CD4-positive, alpha-beta T cell treated with Interleukin-17A for 1 hour (primary cell): ENCODE measurements at regions not wholly inside any gene's neighbourhood (a gene's known extent, or its start where the extent isn't known, plus 50 kb on each side); places are given as distances from the start of the nearest gene placed in this dataset.
A peak's percentile ranks its signal among the peaks of the same experiment; 100 is the strongest.
"Not testable (repeated sequence)": the region's sequence is repeated elsewhere in the genome, so short reads cannot be mapped to it uniquely, and the experiment has no call there.

ENCODE experiments used
- DNase-seq: peaks from one replicate; pipeline ENCODE4 v3.0.0-alpha.2; 2020

DNA sequence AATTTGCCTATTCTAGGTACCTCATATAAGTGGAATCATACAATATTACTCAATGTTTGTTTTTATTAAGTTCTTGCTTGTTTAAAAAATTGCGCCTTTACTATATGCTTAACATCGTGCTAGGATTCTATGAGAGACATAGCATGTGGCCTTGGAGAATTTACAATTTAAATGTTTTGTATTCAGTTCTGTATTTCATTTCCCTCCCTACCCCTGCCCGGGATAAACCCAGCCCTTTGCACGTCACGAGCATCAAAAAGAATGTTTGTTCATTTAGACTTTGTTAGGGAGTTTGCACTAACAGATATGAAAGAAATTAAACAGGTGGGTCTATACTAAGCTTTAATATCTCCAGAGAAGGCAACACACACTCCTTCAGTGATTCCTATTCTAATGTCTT is 75.7 kb downstream of the C18orf54 start:
- no peak for DNase-seq

DNA sequence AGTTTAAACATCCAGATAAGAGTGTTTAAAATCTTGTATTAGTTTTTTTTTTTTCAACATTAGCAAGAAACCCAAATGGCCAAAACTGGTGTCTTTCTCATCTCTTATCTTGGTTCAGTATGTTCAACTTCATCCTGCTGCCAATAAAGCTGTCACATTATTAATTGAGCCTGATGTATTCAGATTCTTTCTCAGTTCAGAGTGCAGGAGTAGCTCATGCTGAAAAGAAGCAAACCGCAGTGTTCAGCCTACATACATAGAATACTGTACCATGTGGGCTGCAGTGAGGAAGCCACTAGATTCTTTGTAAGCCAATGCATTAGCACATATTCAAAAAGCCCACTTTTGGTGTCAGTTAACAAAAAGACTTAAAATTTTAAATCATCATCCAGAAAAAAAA is 76.2 kb downstream of the C18orf54 start:
- no peak for DNase-seq

DNA sequence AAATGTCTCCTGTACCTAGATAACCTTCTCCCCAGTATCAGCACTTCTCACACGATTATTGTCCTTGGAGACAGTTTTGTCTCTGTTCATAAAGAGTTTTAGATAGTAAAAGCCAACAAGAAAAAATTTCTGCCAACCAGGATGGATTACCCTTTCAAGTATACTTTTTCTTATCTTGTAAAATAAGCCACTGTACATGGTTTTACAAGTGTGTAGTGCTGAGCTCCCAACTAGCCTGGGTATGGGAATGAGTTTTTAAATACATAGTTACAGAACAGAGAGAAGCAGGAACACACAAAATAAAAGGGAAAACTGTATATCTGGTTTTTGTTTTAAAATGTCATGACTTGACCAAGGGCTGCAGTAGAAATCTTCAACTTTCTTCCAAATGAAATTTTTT is 76.7 kb downstream of the C18orf54 start:
- no peak for DNase-seq

DNA sequence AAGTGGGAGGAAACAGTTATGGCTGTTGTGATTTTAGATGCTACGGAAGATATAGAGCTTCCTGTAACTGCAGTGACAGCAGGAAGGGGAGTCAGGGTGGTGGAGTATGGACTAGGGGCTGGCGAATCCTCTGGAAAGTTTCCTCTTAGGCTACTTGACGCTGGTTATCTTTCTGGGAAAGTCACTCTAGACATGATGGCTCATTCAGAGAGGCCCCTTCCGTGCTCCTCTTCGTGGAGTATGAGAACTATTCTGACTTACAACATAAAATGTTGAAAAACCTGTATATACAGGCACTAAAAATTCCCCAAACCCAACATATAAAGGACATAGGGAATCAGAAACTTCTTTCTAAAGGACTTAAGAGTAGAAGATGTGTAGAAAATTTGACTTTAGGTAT is 78.8 kb downstream of the C18orf54 start:
- DNase-seq, result no peak

DNA sequence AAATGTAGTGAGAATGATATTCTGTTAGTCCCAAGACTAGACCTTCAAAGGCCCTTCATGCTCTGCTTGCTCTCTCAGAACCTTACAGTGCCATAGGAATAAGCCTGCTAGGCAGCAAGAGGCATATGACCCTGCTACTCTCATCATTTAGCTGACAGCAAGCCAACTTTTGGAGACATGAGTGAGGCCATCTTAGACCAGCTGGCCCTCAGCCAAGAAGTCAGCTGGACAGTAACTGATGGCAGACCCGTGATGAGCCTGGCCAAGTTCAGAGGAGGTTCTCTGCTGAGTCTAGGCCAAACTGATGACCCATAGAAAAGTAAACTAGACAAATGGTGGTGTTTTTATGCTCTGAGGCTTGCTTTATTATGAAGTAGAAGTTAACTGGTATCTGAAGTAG is 82.6 kb downstream of the C18orf54 start:
- DNase-seq, result no peak

DNA sequence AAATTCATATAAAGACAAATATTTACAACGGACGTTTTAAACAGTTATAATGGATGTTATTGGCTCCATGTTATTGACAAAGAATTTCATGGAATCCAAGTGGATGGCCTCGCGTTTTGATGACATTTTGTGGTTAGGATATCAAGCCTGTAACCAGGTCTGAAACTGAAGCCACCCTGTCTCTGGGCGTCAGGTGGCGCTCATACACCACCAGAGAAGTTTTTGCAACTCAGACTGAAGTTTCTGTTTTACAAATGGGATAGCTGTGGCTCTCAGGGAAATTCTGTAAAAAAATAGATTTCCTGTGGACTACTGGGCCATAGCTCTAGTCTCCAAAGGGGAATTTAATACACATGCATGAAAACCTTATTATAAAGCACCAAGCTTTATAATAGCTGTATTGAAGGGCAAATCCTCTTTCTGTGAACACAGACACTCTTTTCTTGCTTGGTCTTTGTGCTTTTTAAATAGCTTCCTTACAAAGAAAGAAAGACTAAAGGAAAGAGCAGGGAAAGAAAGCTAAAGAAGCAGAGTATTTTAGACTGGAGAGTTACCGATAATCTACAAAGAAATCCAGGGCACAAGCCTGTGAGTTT is 86.7 kb downstream of the C18orf54 start:
- peak; percentile 17 for DNase-seq

DNA sequence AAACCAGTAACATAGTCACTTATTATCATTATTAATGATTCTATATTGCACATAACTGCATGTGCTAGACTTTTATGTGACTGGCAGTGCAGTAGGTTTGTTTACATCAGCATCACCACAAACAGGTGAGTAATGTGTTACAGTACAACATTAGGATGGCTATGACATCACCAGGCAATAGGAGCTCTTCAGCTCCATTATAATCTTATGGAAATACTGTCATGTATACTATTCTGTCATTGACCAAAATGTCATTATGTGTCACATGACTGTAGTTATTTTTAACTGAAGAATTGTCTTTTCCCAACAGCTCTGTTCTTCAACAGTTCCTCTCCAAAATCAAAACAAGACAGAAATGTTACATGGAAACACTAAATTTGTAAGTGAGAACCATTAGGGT is 96.3 kb downstream of the C18orf54 start:
- no peak for DNase-seq

DNA sequence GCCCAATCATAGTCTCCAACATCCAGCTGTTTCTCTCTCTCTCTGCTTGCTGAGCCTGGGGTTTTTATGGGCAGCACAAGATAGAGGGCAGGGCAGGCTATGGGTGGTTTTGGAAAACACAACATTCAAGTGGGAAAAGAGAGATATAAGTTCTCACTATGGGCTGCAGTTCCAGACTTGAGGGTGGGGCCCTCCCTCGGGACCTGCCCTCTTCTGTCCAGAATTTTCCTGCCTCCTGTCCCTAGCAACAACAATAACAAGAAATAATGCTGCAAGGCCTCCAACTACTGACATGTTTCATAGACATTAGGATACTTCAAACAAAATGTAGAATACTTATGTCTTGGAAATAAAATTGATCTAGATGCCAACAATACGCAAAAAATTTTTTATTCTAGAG is 107.8 kb downstream of the C18orf54 start:
- no peak for DNase-seq

DNA sequence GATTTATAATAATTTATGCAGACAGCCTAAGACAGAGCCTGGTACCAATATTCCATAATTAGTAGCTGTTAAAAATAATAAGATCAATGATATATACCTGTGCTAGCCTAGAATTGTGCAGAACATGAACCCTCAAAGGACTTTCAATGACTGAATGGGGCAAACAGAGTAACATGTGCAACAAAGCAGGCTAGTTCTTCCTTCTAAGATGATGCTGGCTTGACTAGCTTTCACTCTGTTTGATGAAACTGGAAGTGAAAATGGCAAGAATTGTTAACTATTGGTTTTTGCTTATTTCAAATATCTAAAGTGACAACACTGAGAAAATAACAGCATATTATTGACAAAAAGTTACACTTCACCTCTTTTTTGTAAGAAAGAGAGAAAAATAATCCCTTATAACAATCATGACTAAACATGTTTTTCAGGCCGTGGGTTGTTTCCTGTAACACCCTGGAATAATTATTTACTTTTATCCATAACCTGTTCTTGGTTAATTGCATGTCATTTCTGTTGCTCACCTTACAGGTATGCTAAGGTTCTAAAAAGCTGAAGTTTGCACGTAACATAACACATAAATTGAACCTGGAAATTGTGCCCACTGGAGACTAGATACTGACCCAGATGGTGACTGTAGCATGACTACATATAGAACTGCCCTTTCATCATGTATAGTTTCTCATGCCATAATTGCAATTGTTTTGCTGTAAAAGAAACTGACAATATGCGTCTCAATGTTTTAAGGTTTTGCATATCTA is 108.7 kb downstream of the C18orf54 start:
- no peak for DNase-seq

DNA sequence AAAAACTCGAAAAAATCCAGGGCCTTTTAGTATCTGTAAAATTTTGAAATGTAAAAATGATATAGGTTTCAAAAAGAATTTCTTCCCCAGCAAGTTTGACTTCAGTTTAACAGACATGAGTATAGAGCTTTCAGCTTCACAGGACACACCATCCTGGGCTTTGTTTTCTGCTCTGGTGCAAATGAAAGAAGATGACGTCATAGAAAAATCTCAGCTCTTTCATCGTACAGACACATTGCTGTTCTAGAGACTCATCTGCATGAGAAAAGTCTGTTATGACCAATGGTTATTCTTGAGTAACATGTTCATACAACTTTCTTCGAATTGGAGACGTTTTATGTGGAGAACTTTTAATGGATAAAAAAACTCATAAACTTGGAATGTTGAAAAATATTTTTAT is 111.7 kb upstream of the DYNAP start:
- no peak for DNase-seq

DNA sequence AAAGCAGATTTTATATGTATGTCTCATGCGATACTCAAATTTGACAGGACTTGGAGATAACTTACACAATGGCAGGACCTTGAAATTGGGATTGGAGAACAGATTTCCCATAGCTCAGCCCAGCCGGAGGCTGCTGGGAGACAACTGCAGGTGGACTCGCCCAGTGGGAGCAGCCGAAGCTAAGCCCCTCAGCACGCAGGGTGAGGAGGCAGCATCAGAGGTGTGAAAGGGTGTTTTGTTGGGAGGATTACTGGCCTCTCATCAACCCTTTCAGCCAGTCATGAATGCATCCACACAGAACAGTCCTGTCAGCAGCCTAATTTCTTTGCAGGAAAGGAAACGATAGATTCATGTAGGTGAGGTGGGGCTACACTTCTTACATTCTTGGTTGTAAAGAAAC is 110.4 kb upstream of the DYNAP start:
- DNase-seq, result no peak

DNA sequence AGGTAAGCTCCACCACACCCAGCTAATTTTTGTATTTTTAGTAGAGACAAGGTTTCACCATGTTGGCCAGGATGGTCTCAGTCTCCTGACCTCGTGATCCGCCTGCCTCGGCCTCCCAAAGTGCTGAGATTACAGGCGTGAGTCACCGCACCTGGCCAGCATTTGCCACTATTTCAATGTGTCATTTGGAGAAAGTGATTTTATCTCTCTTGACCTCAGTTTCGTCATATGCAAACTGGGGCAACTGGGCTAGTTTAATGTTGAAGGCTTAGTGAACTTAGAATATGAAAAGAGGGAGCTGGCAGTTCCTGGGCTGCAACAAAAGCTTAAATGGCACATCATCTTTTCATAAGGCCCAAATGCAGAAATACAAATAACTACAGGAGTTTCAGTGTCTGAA is 88.6 kb upstream of the DYNAP start:
- DNase-seq, result not testable (repeated sequence)

DNA sequence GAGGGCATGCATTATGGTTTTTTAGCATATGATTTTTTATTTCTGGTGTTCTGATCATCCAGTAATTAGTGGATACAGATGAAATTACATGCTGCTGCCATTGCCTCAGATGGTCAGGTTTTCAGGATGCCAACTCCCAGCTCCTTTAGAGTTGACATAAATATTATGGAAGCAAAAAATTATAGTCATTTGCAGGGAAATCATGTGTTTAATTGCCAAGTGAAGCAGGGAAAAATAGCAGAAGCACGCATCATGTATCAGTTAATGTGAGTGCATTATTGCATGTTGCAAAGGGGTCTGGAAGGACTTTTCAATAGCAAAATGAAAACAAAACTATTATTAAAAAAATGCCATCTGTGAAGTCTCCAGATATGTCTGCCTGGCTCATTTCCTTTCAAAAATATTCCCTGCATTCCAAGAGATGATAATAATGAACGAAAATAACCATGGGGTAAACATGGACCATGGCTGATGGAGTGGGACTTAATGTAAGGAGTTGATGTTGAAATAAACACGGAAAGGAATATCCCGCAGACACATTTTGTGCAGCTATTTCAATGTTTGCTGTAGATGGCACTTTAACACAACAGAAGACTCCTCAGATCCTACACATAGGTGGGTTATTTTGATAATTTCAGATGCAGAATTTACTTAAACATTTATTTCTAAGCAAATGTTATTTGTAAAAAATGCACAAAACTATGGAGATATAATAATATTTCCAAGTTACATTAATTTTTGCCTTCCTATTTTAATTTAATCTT is 87.7 kb upstream of the DYNAP start:
- no peak for DNase-seq

DNA sequence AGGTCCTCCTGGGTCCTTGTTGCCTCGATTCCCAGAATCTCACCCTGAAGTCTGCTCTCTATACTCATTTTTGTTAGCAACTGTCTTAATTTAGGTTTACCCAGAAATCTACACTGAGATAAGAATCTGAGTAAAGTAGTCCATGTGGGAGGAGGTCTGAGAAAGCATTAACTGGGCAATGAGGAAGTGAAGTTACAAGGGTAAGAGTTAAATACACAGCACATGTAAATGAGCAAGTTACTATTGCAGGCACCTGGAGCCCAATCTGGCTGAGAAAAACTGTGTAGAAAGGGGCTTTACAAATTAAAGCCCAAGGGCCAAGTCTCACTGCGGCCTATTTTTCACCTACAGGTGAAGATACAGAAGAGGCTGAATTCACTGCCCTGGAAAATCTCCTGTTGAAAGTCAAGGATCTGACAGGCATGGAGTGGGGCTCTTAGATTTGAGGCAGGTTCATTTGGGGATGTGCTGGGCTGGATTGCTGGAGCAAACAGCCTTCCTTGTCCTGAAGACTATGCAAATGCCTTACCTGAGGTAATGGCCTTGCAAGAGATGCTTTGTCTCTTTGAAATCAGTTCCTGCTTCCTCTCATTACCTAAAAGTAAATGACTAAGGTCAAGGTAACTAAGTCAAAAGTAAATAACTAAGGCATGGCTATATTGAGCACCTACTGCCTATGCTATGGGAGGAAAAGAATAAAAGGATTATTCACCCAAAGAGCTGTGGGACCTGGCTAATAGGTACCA is 84.4 kb upstream of the DYNAP start:
- DNase-seq, result no peak

DNA sequence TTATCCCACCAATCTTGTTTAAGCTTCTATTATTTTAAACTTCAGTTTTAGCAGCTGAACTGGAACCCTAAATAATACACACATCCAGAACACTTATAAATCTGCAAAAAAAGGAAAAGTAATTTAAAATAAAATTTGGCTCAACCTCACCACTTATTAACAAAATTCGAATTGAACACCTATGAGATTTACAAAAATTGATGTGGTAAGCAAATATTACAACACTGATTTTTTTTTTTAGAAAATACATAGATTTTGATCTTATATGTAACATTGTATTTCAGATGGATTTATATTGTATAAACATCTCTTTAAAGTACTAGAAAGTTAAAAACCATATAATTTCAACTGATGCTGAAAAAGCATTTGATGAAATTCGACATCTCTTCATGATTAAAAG is 81.3 kb upstream of the DYNAP start:
- DNase-seq, result no peak

DNA sequence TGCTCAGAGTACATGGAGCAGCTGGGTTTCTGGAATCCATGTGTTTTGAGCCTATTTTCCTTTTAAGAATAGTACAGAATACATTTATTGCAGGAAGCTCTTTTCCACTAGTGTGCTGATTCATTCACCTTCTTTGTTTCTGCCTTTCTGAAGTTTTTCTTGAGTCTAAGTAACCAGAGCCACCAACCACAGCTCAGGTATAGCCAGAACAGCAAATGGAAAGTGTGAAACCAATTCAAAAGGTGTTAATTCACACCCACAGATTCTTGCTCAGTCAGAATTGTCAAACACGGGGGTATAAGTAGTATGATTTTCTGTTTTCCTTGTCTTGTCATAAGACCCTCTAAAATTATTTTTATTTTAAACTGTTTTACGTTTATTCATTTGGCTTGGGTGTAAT is 75.9 kb upstream of the DYNAP start:
- no peak for DNase-seq

DNA sequence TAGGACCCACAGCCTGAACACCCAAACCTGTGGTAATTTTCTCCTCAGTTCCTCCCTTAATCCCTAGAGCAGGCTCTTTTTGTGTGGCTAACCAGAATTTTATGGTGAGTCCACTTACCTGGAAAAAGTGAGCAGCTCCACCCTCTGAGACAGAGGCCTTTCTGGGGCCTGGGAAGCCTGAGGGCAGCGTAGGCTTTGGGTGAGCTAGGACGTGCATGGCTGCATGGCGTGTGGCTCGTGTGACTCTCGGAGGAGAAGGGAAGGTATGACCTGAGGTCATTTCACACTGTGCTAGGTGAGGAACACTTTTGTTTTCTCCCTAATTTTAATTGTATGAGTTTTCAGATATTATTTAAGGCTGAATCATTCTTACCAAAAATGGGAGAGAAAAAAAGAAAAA is 73.5 kb upstream of the DYNAP start:
- no peak for DNase-seq

DNA sequence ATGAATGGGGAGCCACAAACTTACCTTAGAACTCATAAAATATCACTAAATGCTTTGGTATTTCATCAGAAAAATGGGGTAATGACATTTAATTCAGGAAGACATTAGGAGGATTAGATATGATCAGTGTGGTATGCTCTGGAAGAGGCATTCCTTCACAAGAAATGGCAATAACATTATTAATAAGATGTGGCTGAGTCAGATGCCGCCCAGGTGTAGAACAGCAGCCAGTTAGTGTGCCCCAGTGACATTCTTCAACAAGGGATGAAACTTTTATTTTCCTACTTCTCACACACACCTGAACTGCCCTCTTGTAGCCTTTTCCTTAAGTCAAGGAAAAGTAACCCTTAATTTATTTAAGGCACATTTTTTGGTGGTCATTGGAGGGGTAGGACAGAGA is 69.2 kb upstream of the DYNAP start:
- DNase-seq, result no peak

DNA sequence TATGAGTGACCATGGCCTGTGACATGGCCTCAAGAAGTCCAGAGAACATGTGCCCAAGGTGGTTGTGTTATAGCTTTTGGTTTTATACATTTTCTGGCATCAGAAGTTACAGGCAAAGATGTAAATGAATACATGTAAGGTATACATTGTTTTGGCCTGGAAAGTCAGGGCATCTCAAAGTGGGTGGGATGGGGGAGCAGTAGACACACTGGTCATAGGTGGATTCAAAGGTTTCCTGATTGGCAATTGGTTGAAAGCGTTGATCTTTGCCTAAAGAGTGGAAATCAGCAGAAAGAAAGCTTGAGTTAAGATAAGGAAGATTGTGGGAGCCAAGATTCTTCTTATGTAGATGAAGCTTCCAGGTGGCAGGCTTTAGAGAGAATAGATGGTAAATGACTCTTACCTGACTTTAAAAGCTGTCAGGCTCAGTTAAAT is 62.1 kb upstream of the DYNAP start:
- DNase-seq, result no peak

DNA sequence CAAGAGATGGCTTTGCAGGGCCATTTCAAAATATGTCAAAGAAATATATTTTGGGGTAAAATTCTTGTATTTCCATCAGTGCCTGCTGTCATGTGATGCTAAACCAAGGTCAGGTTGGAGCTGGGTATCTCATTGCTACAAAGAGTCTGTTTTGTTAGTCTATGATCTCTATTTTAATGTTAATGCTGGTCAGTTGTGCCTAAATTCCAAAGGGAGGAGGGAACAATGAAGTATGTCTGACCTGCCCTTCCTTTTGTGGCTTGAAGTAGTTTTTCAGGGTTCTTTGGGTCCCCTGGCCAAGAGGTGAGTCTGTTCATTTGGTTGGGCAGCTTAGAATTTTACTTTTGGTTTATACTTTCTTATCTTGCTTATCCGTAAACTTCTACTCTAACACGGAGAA is 61.6 kb upstream of the DYNAP start:
- no peak for DNase-seq

DNA sequence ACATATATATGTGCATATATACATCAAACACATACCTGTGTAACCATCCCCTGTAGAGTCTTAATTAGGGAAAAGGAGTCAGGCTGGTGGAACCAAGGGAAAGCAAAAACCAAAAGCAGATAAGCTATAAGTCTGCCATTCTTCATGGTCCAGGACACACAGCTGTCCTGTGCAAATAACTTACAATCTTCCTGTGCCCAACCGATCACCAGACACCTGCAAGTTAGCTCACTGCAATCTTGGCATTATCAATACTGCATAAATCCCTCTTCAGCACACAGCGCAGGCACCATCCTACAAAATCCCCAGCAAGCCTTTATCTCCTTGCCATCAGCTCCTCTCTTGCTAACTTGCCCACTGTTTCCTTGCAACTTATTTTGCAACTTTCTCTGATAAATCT is 60.8 kb upstream of the DYNAP start:
- DNase-seq, result no peak

DNA sequence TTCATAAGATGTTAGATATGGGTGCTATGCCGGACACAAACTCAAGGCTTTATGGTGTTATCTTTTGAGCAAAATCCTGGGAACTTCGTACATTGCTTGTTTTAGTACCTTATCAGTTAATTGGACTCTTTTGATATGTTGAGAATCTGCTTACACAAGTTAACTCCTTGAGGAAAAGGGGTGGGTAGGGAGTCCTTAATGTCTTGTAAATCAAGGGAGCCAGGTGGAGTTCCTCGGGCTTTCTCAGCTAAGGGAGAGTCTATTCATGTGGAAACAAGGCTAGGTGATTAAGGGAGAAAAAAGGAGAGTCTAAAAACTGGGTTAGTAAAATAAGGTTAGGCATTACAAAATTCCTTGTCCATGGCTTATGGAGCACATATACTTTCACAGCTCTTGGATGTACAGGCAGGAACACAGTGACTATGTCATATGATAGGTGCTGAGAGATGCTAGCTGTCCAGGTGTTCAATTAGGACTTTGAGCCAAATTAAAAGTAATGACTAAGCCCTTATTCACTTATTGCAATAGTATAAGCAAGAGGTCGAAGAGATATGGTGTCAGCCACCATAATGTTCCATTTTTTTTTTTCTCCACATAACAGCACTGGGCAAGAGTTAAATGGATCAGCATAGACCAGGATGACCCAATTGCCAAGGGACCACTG is 59.5 kb upstream of the DYNAP start:
- no peak for DNase-seq

DNA sequence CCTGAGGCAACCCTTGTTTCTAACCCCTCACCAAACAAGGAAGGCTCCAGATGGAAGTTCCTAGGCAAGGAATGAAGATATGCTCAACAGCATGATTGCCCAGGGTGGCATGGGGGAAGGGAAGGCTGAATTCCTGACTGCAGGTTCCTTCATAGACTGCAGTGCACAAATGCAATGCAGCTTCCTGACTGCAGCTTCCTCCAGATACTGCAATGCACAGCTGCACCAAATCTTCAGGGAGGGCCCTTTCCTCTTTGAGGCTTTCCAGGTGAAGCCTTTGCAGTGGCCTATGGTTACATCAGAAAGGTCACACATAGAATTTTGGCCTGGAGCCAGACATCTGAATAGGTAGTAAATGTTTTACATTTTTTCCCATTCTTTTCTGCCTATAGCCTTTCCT is 58.8 kb upstream of the DYNAP start:
- DNase-seq, result no peak
